NCI-H446 (cell line): ENCODE measurements at regions not wholly inside any gene's neighbourhood (a gene's known extent, or its start where the extent isn't known, plus 50 kb on each side); places are given as distances from the start of the nearest gene placed in this dataset.

Source experiments
- DNase-seq, 2 experiments: peaks; one replicate each; lab custom pipeline; 2025; lab: John Stamatoyannopoulos, UW

- no peak for DNase-seq
Observed at GRCh38 chr4:147313108-147313507, 167.8 kb upstream of the EDNRA start.

- no peak for DNase-seq
Observed at GRCh38 chr4:147318586-147318985, 162.3 kb upstream of the EDNRA start.

- DNase-seq = no peak
Observed at GRCh38 chr4:147325571-147325981, 155.3 kb upstream of the EDNRA start.

DNA sequence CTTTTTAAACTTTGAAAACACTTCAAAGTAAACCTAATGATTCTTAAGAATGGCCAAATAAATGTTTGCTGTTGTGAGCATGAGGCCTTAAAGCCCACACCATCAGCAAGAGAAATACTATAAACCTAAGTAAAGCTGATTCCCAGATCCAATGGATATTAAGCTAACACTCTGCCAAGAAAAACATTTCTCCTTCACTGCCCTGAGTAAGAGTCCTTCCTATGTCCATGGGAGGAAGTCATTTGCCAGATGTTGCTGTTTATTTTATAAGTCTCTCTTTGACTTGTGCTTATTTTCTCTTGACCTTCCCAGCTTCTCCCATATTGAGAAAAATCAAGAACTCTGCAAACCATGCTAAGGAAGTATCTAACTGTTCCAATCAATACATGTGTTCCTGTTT is 154.3 kb upstream of the EDNRA start:
- DNase-seq = no peak

- DNase-seq = no peak
Observed at GRCh38 chr4:147327322-147327721, 153.6 kb upstream of the EDNRA start.

- DNase-seq = no peak
Observed at GRCh38 chr4:147328189-147328588, 152.7 kb upstream of the EDNRA start.

DNA sequence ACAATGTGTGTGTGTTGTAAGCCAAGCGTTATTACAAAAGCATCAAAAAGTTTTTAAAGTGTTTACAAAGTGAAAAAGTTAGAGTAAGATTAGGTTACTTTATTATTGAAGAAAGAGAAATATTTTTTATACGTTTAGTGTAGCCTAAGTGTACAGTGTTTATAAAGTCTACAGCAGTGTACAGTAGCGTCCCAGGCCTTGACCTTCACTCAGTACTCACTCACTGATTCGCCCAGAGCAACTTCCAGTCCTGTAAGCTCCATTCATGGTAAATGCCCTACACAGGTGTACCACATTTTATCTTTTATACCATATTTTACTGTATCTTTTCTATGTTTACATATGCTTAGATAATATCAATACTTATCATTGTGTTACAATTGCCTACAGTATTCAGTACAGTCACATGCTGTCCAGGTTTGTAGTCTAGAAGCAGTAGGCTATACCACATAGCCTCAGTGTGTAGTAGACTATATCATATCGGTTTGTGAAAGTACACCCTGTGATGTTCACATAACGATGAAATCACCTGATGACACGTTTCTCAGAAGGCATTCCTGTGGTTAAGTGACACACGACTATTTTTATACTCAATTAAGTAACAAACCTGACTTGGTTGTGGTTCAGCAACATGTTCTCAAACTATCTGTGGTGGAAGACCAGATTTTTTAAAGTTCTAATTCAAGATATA is 152.0 kb upstream of the EDNRA start:
- no peak for DNase-seq

DNA sequence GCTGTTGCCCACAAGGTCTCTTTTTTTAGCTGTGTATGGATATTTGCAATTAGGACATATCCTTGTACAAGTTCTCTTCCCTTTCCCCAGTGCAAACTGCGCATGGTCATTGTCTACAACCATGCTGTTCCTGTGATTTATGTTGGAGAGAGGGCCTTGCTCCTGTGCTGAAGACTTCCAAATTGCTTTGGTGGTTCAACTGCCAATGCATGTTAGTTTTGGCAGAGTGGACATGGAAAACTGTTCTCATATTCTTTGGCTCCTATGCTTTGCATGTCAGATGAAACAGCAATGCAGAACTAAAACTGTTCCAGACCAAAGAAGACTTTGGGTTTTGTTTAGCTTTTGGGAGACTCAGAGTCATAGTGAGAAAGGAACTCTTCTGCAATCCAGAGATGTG is 148.8 kb upstream of the EDNRA start:
- no peak for DNase-seq

GRCh38 chr4:147334478-147334877 is 146.4 kb upstream of the EDNRA start:
- no peak for DNase-seq

- no peak for DNase-seq
Observed at GRCh38 chr4:147335183-147335582, 145.7 kb upstream of the EDNRA start.

- no peak for DNase-seq
Observed at GRCh38 chr4:147336252-147336651, 144.6 kb upstream of the EDNRA start.

DNA sequence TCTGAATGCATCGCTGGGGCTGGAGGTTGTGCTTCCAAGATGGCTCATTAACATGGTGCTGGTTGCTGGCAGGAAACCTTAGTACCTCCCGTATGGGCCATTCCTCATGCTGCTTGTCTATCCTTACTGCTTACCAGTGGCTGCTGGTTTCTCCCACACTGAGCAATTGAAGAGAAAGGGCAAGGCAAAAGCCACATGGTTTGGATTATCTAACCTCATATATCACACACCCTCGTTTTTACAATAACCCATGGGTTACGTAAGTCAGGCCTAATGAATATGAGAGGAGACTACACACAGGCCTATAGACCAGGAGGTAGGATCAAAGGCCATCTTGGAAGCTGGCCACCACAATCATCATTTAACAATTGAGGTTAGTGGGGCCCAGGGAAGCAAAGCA is 141.8 kb upstream of the EDNRA start:
- DNase-seq = no peak

- no peak for DNase-seq
Observed at GRCh38 chr4:147340111-147340510, 140.8 kb upstream of the EDNRA start.

GRCh38 chr4:147340591-147341120 is 140.2 kb upstream of the EDNRA start:
- DNase-seq = no peak

DNA sequence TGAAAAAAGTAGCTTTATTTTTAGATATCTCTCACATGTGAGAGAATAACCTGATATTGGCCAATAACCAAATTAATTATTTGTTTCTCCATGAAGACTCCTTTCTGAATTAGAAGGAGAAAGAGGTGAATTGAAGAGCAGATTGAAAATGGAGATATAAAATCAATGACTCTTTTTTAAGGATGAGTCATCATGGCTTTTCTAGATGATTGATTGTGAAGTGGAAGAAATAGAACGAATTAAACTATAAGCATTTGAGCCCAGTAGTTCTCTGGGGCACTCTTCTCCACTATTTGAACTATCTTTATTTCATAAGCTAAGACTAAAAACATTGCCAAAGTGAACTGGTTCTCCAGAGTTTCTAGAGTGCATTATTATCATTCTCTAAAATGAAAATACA is 137.2 kb upstream of the EDNRA start:
- DNase-seq = no peak

DNA sequence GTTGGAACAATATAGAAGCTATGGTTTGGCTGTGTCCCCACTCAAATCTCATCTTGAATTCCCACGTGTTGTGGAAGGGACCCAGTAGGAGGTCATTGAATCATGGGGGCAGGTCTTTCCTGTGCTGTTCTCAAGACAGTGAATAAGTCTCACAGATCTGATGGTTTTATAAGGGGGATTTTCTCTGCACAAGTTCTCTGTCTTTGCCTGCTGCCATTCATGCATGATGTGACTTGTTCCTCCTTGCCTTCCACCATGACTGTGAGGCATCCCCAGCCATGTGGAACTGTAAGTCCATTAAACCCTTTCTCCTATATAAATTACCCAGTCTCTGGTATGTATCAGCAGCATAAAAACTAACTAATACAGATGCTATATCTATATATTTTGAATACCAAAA is 135.2 kb upstream of the EDNRA start:
- DNase-seq = no peak

DNA sequence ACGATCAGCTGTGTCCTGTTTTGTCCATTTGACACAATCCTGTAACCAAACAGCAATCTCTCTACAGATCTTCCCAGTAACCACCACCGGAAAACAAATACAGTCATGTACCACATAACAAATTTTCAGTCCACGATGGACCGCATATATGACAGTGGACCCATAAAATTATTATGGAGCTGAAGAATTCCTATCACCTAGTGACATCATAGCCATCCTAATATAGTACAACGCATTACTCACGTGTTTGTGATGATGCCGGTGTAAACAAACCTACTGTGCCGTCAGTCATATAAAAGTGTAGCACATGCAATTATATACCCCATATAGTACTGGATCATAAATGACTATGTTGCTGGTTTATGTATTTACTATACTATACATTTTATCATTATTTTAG is 133.7 kb upstream of the EDNRA start:
- DNase-seq = no peak

DNA sequence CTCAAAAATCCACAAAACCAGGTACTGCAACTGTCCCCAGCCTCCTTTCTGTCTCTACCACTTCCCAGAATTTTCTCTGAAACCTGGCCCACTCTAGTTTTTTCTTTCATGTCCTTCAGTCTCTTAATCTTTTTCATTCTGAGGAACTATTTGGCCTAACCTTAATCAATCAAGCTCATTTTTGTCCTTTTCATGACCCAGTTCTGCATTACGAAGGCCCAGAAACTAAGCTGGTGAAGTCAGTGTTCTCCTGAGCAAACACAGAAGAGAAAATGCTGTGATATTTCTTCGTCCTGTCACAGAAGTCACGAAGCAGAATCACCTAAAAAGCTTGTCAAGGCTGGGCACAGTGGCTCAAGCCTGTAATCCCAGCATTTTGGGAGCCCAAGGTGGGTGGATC is 131.7 kb upstream of the EDNRA start:
- no peak for DNase-seq

- no peak for DNase-seq
Observed at GRCh38 chr4:147351083-147351787, 129.7 kb upstream of the EDNRA start.

- DNase-seq = no peak
Observed at GRCh38 chr4:147354237-147354636, 126.7 kb upstream of the EDNRA start.

DNA sequence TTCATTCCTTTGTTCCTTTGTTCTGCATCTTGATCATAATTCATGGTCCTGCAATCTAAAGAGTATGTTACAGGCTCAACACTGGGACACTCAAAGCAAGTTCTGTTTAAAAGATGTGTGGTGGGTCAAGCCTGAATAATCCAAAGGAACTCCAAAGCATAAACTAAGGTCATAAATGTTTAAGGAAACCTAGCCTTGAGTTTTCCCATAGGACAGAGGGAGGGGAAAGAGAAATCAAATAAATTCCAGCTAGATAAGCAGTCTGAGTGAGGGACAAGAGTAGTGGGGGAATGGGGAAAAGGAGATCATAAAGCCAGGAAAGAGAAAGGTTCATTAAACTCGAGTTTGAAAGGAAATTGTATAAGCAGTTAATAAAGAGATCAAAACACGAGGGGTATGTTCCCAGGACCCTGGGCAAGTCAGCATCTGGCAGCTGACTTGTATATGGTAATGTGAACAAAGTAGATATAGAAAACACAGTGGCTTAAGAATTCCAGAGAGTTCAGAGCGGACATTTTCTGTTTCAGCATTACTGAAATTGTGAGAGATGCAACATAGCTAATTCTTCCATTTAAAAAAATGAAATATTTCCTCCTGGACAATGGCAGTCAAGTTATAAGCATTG is 125.8 kb upstream of the EDNRA start:
- no peak for DNase-seq

DNA sequence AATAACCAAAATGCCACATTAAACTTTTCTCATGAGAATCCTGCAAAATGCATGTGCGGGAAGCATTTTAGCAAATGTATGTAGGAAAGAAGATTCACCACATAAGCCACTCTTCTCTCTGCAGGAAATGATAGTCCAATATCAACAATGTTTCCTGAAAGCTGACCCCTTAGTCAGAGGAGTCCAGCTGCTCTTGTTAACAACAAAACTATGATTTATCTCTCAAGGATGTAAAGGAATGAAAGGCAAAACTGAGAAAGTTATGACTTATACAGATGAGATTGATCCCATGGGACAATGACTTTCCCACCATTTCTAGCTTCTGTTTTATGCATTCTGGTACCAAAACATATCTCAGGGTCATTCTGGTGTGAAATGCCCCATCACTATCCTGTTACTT is 125.0 kb upstream of the EDNRA start:
- DNase-seq = no peak

GRCh38 chr4:147360301-147360700 is 120.6 kb upstream of the EDNRA start:
- no peak for DNase-seq
